ENCODE measurements at regions not wholly inside any gene's neighbourhood (a gene's known extent, or its start where the extent isn't known, plus 50 kb on each side); places are given as distances from the start of the nearest gene placed in this dataset.
A peak's percentile ranks its signal among the peaks of the same experiment; 100 is the strongest.

DNA sequence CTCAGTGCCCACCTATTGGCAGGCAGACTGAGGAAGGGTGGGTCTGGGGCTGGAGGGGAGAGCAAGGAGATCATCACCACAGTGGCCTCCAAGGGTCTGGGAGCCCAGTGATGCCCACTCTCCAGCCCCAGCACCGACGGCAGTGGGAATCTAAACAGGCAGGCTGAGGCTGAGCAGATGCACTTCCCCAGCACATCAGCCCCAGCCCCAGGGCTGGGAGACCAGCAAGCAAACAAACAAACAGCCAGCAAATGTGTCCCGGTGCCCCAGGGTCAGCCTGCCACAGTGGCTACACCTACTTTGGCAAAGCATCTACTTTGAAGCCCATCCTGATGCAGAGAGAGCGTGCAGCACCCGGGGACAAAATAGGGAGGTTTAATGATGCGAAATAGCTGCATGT lies 216.3 kb upstream of the ZC3H12A start:
- Histone ChIP-seq H3K4me1 (ENCODE audit: control insufficient read depth, insufficient read depth, low read length) (no peaks in the 10 kb centered on the region), H3K9me3 (ENCODE audit: control insufficient read depth, insufficient read depth, low read depth, low read length) (no peaks in the 10 kb centered on the region), H3K36me3 (ENCODE audit: control insufficient read depth in 2 of 2, insufficient read depth in 1 of 2, low read length in 2 of 2) (no peaks in the 10 kb centered on the region), H3K27ac (ENCODE audit: extremely low read depth, low read depth, low read length) (no peak overlapping the region), H3K4me3 (ENCODE audit: low read depth, low read length) (no peak overlapping the region)
- ChIA-PET POLR2A (no interaction called here), CTCF (interaction anchor here (0.6 kb wide), 1 partner anchor 42 kb away, joined by 3 read pairs; no protein-coding TSS in a partner anchor)
- no peak for TF ChIP-seq ZNF423 (tag by site-specific recombination; IDR thresholded peaks at IDR 0.05)

DNA sequence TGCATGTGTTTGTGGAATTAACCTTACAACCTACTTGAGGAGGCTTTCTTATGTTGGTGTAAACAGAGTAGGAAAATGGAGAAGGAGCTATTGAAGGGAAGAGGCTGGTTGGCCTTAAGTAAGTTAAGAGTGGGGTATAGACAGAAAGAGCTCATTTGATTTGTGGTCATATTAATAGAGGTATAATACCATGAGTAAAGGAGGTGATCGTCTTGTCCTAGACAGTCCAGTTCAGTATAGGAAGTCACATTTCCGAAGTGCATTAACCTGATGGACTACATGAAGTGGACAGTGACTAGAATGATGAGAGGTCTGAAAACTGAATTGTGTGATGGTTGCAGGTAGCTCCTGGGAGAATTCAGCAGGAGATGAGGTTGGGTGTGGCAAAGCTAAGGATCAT lies 215.4 kb upstream of the ZC3H12A start:
- Histone ChIP-seq H3K27ac (ENCODE audit: extremely low read depth, low read depth, low read length) (no peak overlapping the region), H3K36me3 (ENCODE audit: control insufficient read depth in 2 of 2, insufficient read depth in 1 of 2, low read length in 2 of 2) (no peaks in the 10 kb centered on the region), H3K9me3 (ENCODE audit: control insufficient read depth, insufficient read depth, low read depth, low read length) (no peaks in the 10 kb centered on the region), H3K4me1 (ENCODE audit: control insufficient read depth, insufficient read depth, low read length) (no peaks in the 10 kb centered on the region), H3K4me3 (ENCODE audit: low read depth, low read length) (no peak overlapping the region)
- CTCF ChIA-PET, result no interaction called here
- TF ChIP-seq, protein P1, sequence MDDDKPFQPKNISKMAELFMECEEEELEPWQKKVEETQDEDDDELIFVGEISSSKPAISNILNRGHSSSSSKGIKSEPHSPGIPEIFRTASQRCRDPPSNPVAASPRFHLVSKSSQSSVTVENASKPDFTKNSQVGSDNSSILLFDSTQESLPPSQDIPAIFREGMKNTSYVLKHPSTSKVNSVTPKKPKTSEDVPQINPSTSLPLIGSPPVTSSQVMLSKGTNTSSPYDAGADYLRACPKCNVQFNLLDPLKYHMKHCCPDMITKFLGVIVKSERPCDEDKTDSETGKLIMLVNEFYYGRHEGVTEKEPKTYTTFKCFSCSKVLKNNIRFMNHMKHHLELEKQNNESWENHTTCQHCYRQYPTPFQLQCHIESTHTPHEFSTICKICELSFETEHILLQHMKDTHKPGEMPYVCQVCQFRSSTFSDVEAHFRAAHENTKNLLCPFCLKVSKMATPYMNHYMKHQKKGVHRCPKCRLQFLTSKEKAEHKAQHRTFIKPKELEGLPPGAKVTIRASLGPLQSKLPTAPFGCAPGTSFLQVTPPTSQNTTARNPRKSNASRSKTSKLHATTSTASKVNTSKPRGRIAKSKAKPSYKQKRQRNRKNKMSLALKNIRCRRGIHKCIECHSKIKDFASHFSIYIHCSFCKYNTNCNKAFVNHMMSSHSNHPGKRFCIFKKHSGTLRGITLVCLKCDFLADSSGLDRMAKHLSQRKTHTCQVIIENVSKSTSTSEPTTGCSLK (tag by site-specific recombination; IDR thresholded peaks at IDR 0.05), result no peak
- POLR2A ChIA-PET, result no interaction called here

DNA sequence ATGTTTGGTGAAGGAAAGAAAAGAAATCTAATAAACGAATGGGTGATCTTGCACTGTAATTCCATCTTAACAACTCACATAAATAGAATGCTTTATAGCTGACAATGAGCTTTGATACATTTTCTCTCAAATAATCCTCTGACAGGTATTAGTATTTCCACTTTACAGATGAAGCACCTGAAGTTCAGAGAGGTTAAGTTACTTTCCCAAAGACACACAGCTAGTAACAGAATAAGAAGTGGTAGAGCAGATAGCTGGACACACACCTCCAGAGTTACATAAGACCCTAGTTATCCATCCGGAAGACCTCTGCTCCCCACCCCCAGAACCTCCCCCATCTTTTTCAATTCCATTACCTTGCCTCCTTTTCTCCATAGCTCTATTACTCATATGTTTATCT lies 213.3 kb upstream of the ZC3H12A start:
- TF ChIP-seq, protein P2, sequence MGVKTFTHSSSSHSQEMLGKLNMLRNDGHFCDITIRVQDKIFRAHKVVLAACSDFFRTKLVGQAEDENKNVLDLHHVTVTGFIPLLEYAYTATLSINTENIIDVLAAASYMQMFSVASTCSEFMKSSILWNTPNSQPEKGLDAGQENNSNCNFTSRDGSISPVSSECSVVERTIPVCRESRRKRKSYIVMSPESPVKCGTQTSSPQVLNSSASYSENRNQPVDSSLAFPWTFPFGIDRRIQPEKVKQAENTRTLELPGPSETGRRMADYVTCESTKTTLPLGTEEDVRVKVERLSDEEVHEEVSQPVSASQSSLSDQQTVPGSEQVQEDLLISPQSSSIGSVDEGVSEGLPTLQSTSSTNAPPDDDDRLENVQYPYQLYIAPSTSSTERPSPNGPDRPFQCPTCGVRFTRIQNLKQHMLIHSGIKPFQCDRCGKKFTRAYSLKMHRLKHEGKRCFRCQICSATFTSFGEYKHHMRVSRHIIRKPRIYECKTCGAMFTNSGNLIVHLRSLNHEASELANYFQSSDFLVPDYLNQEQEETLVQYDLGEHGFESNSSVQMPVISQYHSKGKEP (tag by site-specific recombination; IDR thresholded peaks at IDR 0.05), result no peak
- TF ChIP-seq ZNF558 (tag by site-specific recombination; IDR thresholded peaks at IDR 0.05) (no peak), ZNF768 (tag by site-specific recombination; IDR thresholded peaks at IDR 0.05) (0 out of 2 replicates have a peak, but pooled peaks have one; percentile 54), ZNF140 (tag by site-specific recombination; IDR thresholded peaks at IDR 0.05) (no peak)
- CTCF ChIA-PET, result no interaction called here

DNA sequence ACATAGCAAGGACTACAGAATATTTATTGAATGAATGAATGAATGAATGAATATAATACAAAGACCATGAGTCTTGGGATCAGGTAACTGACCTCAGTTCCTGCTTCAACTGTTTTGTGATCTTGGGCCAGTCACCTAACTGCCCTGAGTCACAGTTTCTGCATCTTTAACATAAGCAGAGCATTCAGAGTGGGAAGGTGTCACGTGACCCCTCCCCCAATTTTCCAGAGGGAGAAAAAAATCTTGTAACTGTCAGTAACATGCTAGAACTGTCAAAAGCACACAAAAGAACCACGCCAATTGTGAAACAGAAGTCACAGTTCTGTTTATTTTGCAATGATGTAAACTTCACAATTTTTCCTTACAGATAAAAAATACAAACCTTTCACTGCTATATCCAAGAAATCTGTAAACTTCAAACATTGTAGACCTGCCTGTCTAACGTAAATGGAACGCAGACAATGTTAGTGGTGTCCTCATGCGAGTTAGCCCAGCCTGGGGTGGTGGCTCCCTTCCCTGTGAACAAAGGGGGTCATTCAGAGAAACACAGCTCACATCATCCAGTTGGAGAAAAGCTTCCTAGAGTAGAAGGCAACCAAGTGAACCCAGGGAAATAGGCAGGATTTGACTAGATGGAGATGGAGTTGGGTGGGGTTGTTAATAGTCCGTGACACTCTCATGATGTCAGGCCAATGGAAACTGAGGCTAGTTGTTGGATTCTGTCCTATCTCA lies 211.8 kb upstream of the ZC3H12A start:
- Histone ChIP-seq H3K4me3 (ENCODE audit: low read depth, low read length) (no peak overlapping the region), H3K36me3 (ENCODE audit: control insufficient read depth in 2 of 2, insufficient read depth in 1 of 2, low read length in 2 of 2) (no peaks in the 10 kb centered on the region), H3K4me1 (ENCODE audit: control insufficient read depth, insufficient read depth, low read length) (no peaks in the 10 kb centered on the region), H3K9me3 (ENCODE audit: control insufficient read depth, insufficient read depth, low read depth, low read length) (no peaks in the 10 kb centered on the region), H3K27ac (ENCODE audit: extremely low read depth, low read depth, low read length) (no peak overlapping the region)
- POLR2A ChIA-PET, result no interaction called here
- CTCF ChIA-PET, result interaction anchor here (0.6 kb wide), 1 partner anchor 250 kb away, joined by 3 read pairs; no protein-coding TSS in a partner anchor
- TF ChIP-seq, protein P3, sequence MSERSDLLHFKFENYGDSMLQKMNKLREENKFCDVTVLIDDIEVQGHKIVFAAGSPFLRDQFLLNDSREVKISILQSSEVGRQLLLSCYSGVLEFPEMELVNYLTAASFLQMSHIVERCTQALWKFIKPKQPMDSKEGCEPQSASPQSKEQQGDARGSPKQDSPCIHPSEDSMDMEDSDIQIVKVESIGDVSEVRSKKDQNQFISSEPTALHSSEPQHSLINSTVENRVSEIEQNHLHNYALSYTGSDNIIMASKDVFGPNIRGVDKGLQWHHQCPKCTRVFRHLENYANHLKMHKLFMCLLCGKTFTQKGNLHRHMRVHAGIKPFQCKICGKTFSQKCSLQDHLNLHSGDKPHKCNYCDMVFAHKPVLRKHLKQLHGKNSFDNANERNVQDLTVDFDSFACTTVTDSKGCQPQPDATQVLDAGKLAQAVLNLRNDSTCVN (tag by site-specific recombination; optimal IDR thresholded peaks at IDR 0.05), result no peak
- no peak for TF ChIP-seq ZFHX2 (tag by site-specific recombination; conservative IDR thresholded peaks at IDR 0.05)
- TF ChIP-seq ZXDB (tag by site-specific recombination; IDR thresholded peaks at IDR 0.05), result no peak
- no peak for TF ChIP-seq WT1 (tag by site-specific recombination; IDR thresholded peaks at IDR 0.05)
- TF ChIP-seq, protein P4, sequence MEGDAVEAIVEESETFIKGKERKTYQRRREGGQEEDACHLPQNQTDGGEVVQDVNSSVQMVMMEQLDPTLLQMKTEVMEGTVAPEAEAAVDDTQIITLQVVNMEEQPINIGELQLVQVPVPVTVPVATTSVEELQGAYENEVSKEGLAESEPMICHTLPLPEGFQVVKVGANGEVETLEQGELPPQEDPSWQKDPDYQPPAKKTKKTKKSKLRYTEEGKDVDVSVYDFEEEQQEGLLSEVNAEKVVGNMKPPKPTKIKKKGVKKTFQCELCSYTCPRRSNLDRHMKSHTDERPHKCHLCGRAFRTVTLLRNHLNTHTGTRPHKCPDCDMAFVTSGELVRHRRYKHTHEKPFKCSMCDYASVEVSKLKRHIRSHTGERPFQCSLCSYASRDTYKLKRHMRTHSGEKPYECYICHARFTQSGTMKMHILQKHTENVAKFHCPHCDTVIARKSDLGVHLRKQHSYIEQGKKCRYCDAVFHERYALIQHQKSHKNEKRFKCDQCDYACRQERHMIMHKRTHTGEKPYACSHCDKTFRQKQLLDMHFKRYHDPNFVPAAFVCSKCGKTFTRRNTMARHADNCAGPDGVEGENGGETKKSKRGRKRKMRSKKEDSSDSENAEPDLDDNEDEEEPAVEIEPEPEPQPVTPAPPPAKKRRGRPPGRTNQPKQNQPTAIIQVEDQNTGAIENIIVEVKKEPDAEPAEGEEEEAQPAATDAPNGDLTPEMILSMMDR (tag by site-specific recombination; IDR thresholded peaks at IDR 0.05), result no peak
- TF ChIP-seq ZNF555 (tag by site-specific recombination; conservative IDR thresholded peaks at IDR 0.05), result no peak
- TF ChIP-seq ZNF664 (tag by site-specific recombination; IDR thresholded peaks at IDR 0.05), result no peak
- TF ChIP-seq ZNF274 (IDR thresholded peaks at IDR 0.05; ENCODE audit: low read length), result no peak
- TF ChIP-seq ZNF274 (tag by site-specific recombination; IDR thresholded peaks at IDR 0.05; ENCODE audit: borderline replicate concordance), result no peak
- no peak for TF ChIP-seq MEIS1 (CRISPR knock-in tag; IDR thresholded peaks at IDR 0.05; ENCODE audit: borderline replicate concordance)
- TF ChIP-seq ZNF670 (tag by site-specific recombination; IDR thresholded peaks at IDR 0.05; ENCODE audit: low read depth), result no peak
- TF ChIP-seq, protein P5, sequence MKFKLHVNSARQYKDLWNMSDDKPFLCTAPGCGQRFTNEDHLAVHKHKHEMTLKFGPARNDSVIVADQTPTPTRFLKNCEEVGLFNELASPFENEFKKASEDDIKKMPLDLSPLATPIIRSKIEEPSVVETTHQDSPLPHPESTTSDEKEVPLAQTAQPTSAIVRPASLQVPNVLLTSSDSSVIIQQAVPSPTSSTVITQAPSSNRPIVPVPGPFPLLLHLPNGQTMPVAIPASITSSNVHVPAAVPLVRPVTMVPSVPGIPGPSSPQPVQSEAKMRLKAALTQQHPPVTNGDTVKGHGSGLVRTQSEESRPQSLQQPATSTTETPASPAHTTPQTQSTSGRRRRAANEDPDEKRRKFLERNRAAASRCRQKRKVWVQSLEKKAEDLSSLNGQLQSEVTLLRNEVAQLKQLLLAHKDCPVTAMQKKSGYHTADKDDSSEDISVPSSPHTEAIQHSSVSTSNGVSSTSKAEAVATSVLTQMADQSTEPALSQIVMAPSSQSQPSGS (tag by site-specific recombination; IDR thresholded peaks at IDR 0.05; ENCODE audit: low read depth), result no peak
- no peak for TF ChIP-seq ZNF707 (tag by site-specific recombination; IDR thresholded peaks at IDR 0.05)
- TF ChIP-seq SETDB1 (IDR thresholded peaks at IDR 0.05; ENCODE audit: insufficient read length, low read length), result no peak

More for the DNA sequence above, 213.3 kb upstream of the ZC3H12A start:
- Histone ChIP-seq H3K9me3 (ENCODE audit: control insufficient read depth, insufficient read depth, low read depth, low read length) (no peaks in the 10 kb centered on the region), H3K4me1 (ENCODE audit: control insufficient read depth, insufficient read depth, low read length) (no peaks in the 10 kb centered on the region), H3K27ac (ENCODE audit: extremely low read depth, low read depth, low read length) (no peak overlapping the region), H3K36me3 (ENCODE audit: control insufficient read depth in 2 of 2, insufficient read depth in 1 of 2, low read length in 2 of 2) (no peaks in the 10 kb centered on the region), H3K4me3 (ENCODE audit: low read depth, low read length) (no peak overlapping the region)
- POLR2A ChIA-PET, result no interaction called here

Measured in HEK293 (cell line).